HepG2 (cell line): ENCODE measurements at regions not wholly inside any gene's neighbourhood (a gene's known extent, or its start where the extent isn't known, plus 50 kb on each side); places are given as distances from the start of the nearest gene placed in this dataset.

ENCODE experiments used
- HDAC2 ChIP-seq: sonication (generic); formaldehyde crosslinking; IDR thresholded peaks from 2 replicates; pipeline ENCODE4 v1.4.0; 2020; ENCODE audit warnings: missing genetic modification reagents
- MYC ChIP-seq: sonication (generic); formaldehyde crosslinking; IDR thresholded peaks from 2 replicates; pipeline ENCODE4 v1.9.0; 2021; ENCODE audit warnings: missing genetic modification reagents, borderline replicate concordance
- RAD51 ChIP-seq: fragments of 450-650 bp; IDR thresholded peaks from 2 replicates; pipeline ENCODE4 v1.6.1; 2016; ENCODE audit warnings: borderline replicate concordance
- SALL2 ChIP-seq: sonication (generic); formaldehyde crosslinking; IDR thresholded peaks from 2 replicates; pipeline ENCODE4 v1.8.1; 2023; ENCODE audit warnings: mild to moderate bottlenecking, missing genetic modification reagents, inconsistent platforms
- SP140L ChIP-seq: sonication (generic); formaldehyde crosslinking; IDR thresholded peaks from 2 replicates; pipeline ENCODE4 v1.4.0; 2020; ENCODE audit warnings: missing genetic modification reagents, borderline replicate concordance
- TBL1XR1 ChIP-seq: fragments of 150-350 bp; IDR thresholded peaks from 2 replicates; pipeline ENCODE4 v1.6.1; 2014; ENCODE audit warnings: borderline replicate concordance, low read length; ENCODE audit not compliant: partially characterized antibody
- ZNF768 ChIP-seq: sonication (generic); formaldehyde crosslinking; IDR thresholded peaks from 2 replicates; pipeline ENCODE4 v1.4.0; 2020; ENCODE audit warnings: missing genetic modification reagents
- TF ChIP-seq, protein P1 (sequence below): sonication (generic); formaldehyde crosslinking; IDR thresholded peaks from 2 replicates; pipeline ENCODE4 v1.5.0; 2020; ENCODE audit warnings: mild to moderate bottlenecking, missing genetic modification reagents, moderate library complexity
- TF ChIP-seq, protein P2 (sequence below): sonication (generic); formaldehyde crosslinking; IDR thresholded peaks from 2 replicates; pipeline ENCODE4 v1.4.0; 2020; ENCODE audit warnings: missing genetic modification reagents

- TF ChIP-seq SP140L (CRISPR knock-in tag) (no peak), MYC (CRISPR knock-in tag) (no peak), SALL2 (CRISPR knock-in tag) (no peak), TBL1XR1 (no peak), RAD51 (no peak), HDAC2 (no peak), ZNF768 (CRISPR knock-in tag) (no peak)
- TF ChIP-seq, protein P1, sequence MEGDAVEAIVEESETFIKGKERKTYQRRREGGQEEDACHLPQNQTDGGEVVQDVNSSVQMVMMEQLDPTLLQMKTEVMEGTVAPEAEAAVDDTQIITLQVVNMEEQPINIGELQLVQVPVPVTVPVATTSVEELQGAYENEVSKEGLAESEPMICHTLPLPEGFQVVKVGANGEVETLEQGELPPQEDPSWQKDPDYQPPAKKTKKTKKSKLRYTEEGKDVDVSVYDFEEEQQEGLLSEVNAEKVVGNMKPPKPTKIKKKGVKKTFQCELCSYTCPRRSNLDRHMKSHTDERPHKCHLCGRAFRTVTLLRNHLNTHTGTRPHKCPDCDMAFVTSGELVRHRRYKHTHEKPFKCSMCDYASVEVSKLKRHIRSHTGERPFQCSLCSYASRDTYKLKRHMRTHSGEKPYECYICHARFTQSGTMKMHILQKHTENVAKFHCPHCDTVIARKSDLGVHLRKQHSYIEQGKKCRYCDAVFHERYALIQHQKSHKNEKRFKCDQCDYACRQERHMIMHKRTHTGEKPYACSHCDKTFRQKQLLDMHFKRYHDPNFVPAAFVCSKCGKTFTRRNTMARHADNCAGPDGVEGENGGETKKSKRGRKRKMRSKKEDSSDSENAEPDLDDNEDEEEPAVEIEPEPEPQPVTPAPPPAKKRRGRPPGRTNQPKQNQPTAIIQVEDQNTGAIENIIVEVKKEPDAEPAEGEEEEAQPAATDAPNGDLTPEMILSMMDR (CRISPR knock-in tag), result no peak
- TF ChIP-seq, protein P2, sequence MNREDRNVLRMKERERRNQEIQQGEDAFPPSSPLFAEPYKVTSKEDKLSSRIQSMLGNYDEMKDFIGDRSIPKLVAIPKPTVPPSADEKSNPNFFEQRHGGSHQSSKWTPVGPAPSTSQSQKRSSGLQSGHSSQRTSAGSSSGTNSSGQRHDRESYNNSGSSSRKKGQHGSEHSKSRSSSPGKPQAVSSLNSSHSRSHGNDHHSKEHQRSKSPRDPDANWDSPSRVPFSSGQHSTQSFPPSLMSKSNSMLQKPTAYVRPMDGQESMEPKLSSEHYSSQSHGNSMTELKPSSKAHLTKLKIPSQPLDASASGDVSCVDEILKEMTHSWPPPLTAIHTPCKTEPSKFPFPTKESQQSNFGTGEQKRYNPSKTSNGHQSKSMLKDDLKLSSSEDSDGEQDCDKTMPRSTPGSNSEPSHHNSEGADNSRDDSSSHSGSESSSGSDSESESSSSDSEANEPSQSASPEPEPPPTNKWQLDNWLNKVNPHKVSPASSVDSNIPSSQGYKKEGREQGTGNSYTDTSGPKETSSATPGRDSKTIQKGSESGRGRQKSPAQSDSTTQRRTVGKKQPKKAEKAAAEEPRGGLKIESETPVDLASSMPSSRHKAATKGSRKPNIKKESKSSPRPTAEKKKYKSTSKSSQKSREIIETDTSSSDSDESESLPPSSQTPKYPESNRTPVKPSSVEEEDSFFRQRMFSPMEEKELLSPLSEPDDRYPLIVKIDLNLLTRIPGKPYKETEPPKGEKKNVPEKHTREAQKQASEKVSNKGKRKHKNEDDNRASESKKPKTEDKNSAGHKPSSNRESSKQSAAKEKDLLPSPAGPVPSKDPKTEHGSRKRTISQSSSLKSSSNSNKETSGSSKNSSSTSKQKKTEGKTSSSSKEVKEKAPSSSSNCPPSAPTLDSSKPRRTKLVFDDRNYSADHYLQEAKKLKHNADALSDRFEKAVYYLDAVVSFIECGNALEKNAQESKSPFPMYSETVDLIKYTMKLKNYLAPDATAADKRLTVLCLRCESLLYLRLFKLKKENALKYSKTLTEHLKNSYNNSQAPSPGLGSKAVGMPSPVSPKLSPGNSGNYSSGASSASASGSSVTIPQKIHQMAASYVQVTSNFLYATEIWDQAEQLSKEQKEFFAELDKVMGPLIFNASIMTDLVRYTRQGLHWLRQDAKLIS (CRISPR knock-in tag), result no peak
Measured at GRCh38 chr4:14259936-14260335, 632.4 kb upstream of the BOD1L1 start.
